HCT116 (cell line): ENCODE measurements at regions not wholly inside any gene's neighbourhood (a gene's known extent, or its start where the extent isn't known, plus 50 kb on each side); places are given as distances from the start of the nearest gene placed in this dataset.

ENCODE experiments used
- ATAC-seq: fragments of 200-7000 bp; cut with Tn5 transposase; 2 replicates; pipeline ENCODE4 v1.9.1; 2020; ENCODE audit warnings: mild to moderate bottlenecking, moderate library complexity
- BruUV-seq: library from RNA; stranded (reverse); fragments of 400-500 nt; replicated peaks from 2 replicates; lab custom pipeline; 2021; lab: Mats Ljungman, UMichigan
- CTCF ChIA-PET: fragments of 300-600 bp; sonication (Branson Sonifier 250); formaldehyde crosslinking; loops from one replicate; lab custom pipeline; 2021; ENCODE audit warnings: antibody characterized with exemption; lab: Charles Lee
- POLR2A ChIA-PET: fragments of 300-600, 350-600 bp; sonication (Branson Sonifier 250); formaldehyde crosslinking; loops from one replicate; lab custom pipeline; 2021; ENCODE audit warnings: antibody characterized with exemption; lab: Charles Lee
- RAD21 ChIA-PET, 2 experiments: fragments of 300-600 bp; sonication (Branson Sonifier 250); formaldehyde crosslinking; loops; one replicate each; lab custom pipeline; 2023; ENCODE audit warnings: low total read pairs in 2 of 2; ENCODE audit not compliant: uncharacterized antibody in 2 of 2, unreplicated experiment in 2 of 2, low non-redundant PET in 1 of 2; lab: Charles Lee
- DNase-seq: peaks from one replicate; pipeline ENCODE4 v3.0.0-alpha.2; 2010; ENCODE audit warnings: low read depth, low spot score
- H2AFZ ChIP-seq: fragments of 200-600 bp; shearing (Covaris generic), sonication (generic); 2 replicates; pipeline ENCODE4 v1.6.1; 2017; ENCODE audit warnings: low read depth, mixed run types, mixed read lengths, antibody characterized with exemption, low read length; ENCODE audit not compliant: poor library complexity, severe bottlenecking
- H3K27ac ChIP-seq: 2 replicates; pipeline ENCODE4 v1.5.1; 2012; ENCODE audit warnings: low read depth, low read length
- H3K27me3 ChIP-seq: fragments of 200-600 bp; sonication (generic); 2 replicates; pipeline ENCODE4 v1.6.1; 2016; ENCODE audit warnings: mixed run types, low read length, mixed read lengths; ENCODE audit not compliant: insufficient read depth
- H3K36me3 ChIP-seq, 2 experiments: fragments of 200-500 bp in 1 of 2; fragments of 200-600 bp in 1 of 2; sonication (Bioruptor generic) in 1 of 2; sonication (generic) in 1 of 2; 2 replicates each; pipeline versions ENCODE4 v1.5.1 to v1.6.1; 2014 to 2016; ENCODE audit warnings: low read length in 2 of 2, inconsistent platforms in 1 of 2, mixed read lengths in 1 of 2, mixed run types in 1 of 2; ENCODE audit not compliant: insufficient read depth in 2 of 2, control insufficient read depth in 1 of 2
- H3K4me1 ChIP-seq, 2 experiments: fragments of 200-600 bp in 1 of 2; sonication (generic) in 1 of 2; 2 replicates each; pipeline versions ENCODE4 v1.5.1 to v1.6.1; 2012 to 2017; ENCODE audit warnings: low read length in 2 of 2, inconsistent platforms in 1 of 2, mild to moderate bottlenecking in 1 of 2, mixed read lengths in 1 of 2, mixed run types in 1 of 2, moderate library complexity in 1 of 2; ENCODE audit not compliant: insufficient read depth in 2 of 2, control insufficient read depth in 1 of 2
- H3K4me2 ChIP-seq: fragments of 200-600 bp; sonication (generic); 2 replicates; pipeline ENCODE4 v1.6.1; 2017; ENCODE audit warnings: mixed run types, low read length, mixed read lengths
- H3K4me3 ChIP-seq, 2 experiments: fragments of 200-600 bp in 1 of 2; sonication (generic) in 1 of 2; replicated peaks in 1 of 2; 2 replicates each; pipeline ENCODE4 v1.5.1; 2011 to 2016; ENCODE audit warnings: low read length in 2 of 2, control low read depth in 1 of 2, low read depth in 1 of 2, mild to moderate bottlenecking in 1 of 2, mixed read lengths in 1 of 2, mixed run types in 1 of 2
- H3K79me2 ChIP-seq: fragments of 200-600 bp; sonication (generic); 2 replicates; pipeline ENCODE4 v1.6.1; 2017; ENCODE audit warnings: mild to moderate bottlenecking, mixed run types, low read length, moderate library complexity, mixed read lengths; ENCODE audit not compliant: insufficient read depth
- H3K9ac ChIP-seq: fragments of 200-600 bp; sonication (generic); 2 replicates; pipeline ENCODE4 v1.6.1; 2016; ENCODE audit warnings: low read length, mixed read lengths
- H3K9me2 ChIP-seq: fragments of 200-600 bp; sonication (generic), shearing (Covaris generic); 2 replicates; pipeline ENCODE4 v1.6.1; 2017; ENCODE audit warnings: mixed run types, mild to moderate bottlenecking, moderate library complexity; ENCODE audit not compliant: insufficient read depth
- H3K9me3 ChIP-seq, 2 experiments: fragments of 200-500 bp in 1 of 2; fragments of 200-600 bp in 1 of 2; sonication (Bioruptor generic) in 1 of 2; sonication (generic) in 1 of 2; 2 replicates each; pipeline ENCODE4 v1.6.1; 2014 to 2017; ENCODE audit warnings: low read length in 2 of 2, mixed read lengths in 2 of 2, inconsistent platforms in 1 of 2, low read depth in 1 of 2, mild to moderate bottlenecking in 1 of 2, mixed run types in 1 of 2, moderate library complexity in 1 of 2; ENCODE audit not compliant: control insufficient read depth in 1 of 2, insufficient read depth in 1 of 2
- H4K20me1 ChIP-seq: fragments of 200-600 bp; sonication (generic), shearing (Covaris generic); 2 replicates; pipeline ENCODE4 v1.6.1; 2017; ENCODE audit warnings: mixed run types, mild to moderate bottlenecking, moderate library complexity; ENCODE audit not compliant: insufficient read depth
- ELF1 ChIP-seq: IDR thresholded peaks from 2 replicates; pipeline ENCODE4 v1.6.1; 2012; ENCODE audit warnings: low read depth, borderline replicate concordance
- EZH2 ChIP-seq: fragments of 200-600 bp; sonication (generic); IDR thresholded peaks from 2 replicates; pipeline ENCODE4 v1.6.1; 2017; ENCODE audit warnings: antibody characterized with exemption, mixed run types
- JUND ChIP-seq: IDR thresholded peaks from 2 replicates; pipeline ENCODE4 v1.6.1; 2012
- MAX ChIP-seq: IDR thresholded peaks from 2 replicates; pipeline ENCODE4 v1.6.1; 2012
- RAD21 ChIP-seq: IDR thresholded peaks from 2 replicates; pipeline ENCODE4 v1.6.1; 2012; ENCODE audit warnings: low read depth, mild to moderate bottlenecking
- SIN3A ChIP-seq: IDR thresholded peaks from 2 replicates; pipeline ENCODE4 v1.6.1; 2012; ENCODE audit warnings: low read depth
- SP1 ChIP-seq: IDR thresholded peaks from 2 replicates; pipeline ENCODE4 v1.6.1; 2012; ENCODE audit warnings: low read depth
- SRF ChIP-seq: IDR thresholded peaks from 2 replicates; pipeline ENCODE4 v1.6.1; 2012; ENCODE audit warnings: low read depth
- YY1 ChIP-seq: IDR thresholded peaks from 2 replicates; pipeline ENCODE4 v1.6.1; 2011; ENCODE audit warnings: low read length, low read depth, moderate library complexity, mild to moderate bottlenecking; ENCODE audit not compliant: insufficient replicate concordance; ENCODE audit errors: extremely low read depth
- ZFX ChIP-seq: fragments of 450-650 bp; IDR thresholded peaks from 2 replicates; pipeline ENCODE4 v1.6.1; 2017
- intact Hi-C: fragments of 100-400 bp; cut with micrococcal nuclease; formaldehyde crosslinking; loops from 2 replicates; pipeline ENCODE4 v1.10.0; 2022

- TF ChIP-seq YY1 = no peak
- TF ChIP-seq ZFX = no peak
- TF ChIP-seq RAD21 = no peak
- no peak for TF ChIP-seq SRF
- no peak for TF ChIP-seq ELF1
- TF ChIP-seq SIN3A = no peak
- TF ChIP-seq EZH2 = no peak
Measured at GRCh38 chr4:19780871-19781270, 470.8 kb upstream of the SLIT2 start (continued).

- no peaks in the 10 kb centered on the region for H3K9me2 ChIP-seq
- H4K20me1 ChIP-seq = no peaks in the 10 kb centered on the region
- H3K9me3 ChIP-seq = no peaks in the 10 kb centered on the region
- H3K79me2 ChIP-seq = no peaks in the 10 kb centered on the region
- no peaks in the 10 kb centered on the region for H3K27me3 ChIP-seq
- no peak for DNase-seq
- BruUV-seq = no TSS peak
- peak overlapping the region; percentile 11 to 44; a peak in 3 of 4 replicates for H3K4me3 ChIP-seq
- intact Hi-C loops = no loop called here
- POLR2A ChIA-PET = interaction anchor here (1.2 kb wide), 1 partner anchor 176 kb away, joined by 4 read pairs; no protein-coding TSS in a partner anchor
- no peaks in the 10 kb centered on the region for H3K36me3 ChIP-seq
- CTCF ChIA-PET = no interaction called here
- no peak for ATAC-seq
- H3K9ac ChIP-seq = peak overlapping the region; percentile 52
- H3K27ac ChIP-seq = peak overlapping the region; percentile 78; the same call in 1 of the 2 replicates
- RAD21 ChIA-PET = no interaction called here
- no peak overlapping the region for H2AFZ ChIP-seq
- H3K4me1 ChIP-seq = peaks cover 21 to 35% of the 10 kb centered on the region in 2 experiments
- TF ChIP-seq JUND (no peak), YY1 (no peak), SP1 (no peak), MAX (no peak)
- peak overlapping the region; percentile 68 for H3K4me2 ChIP-seq
Measured at GRCh38 chr4:19776929-19777328, 474.8 kb upstream of the SLIT2 start.
